ENCODE measurements at regions not wholly inside any gene's neighbourhood (a gene's known extent, or its start where the extent isn't known, plus 50 kb on each side); places are given as distances from the start of the nearest gene placed in this dataset.

DNA sequence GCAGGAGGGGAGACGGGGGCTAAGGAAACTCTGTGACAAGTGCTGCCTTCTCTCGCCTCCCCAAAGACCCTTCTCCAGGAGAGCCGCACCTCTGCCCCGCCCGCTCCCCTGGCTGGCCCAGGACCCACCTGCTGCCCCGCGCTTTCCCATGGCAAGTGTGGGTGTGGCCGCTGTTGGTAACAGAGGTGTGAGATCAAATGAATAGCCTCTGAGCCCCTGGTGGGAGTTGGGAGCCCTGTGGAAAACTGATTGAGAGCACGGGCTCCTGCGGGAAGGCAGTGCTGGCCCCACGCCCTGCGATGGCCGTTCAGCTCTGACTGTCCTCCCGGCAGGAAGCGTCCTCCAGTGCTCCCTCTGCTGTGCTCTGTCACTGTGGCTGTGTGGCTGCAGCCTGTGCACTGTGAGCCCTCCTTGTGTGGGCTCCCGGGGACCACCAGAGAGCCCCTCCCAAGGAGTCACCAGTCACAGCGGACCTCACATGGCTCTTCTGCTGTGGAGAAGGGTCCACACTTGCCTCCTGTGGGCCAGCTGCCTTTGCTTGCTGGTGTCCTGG lies 1275.9 kb downstream of the BRD1 start:
- DNase-seq = no peak

DNA sequence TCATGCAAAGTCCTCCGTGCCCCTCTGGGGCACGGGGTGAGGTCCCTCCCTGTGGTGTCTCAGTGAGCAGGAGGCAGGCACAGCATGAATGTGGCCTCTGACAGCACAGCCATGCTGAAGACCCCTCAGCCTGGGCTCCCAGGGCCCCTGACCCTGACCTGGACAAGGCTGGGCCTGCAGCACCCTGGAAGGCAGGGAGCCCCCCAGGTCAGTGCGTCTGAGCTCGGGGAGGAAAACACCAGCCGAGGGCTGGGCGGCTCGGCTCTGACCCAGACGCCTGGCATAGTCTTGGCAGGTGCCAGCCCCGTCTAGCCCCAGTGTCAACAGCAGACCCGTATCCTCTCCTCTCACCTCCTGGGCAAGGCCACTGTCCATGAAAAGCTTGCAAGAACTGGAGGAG lies 1276.6 kb downstream of the BRD1 start:
- no peak for DNase-seq

DNA sequence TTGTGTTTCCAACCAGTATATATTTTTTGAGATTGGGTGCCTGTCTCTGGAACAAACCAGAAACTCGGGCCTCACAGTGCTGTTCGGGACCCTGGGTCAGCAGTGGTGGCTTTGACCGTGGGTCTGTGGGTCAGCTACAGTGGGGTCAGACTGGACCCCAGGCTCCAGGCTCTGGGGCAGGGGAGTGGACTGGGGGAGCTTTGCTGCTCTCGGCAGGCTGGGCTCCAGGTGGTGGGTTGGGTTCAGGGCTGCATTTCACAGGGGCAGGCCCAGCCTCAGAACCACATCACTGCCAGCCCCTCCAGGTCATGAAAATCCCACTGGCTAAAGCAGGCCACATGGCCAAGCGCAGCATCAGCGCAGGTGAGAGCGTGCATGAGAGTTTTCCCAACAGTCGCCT lies 1279.3 kb downstream of the BRD1 start:
- no peak for DNase-seq

DNA sequence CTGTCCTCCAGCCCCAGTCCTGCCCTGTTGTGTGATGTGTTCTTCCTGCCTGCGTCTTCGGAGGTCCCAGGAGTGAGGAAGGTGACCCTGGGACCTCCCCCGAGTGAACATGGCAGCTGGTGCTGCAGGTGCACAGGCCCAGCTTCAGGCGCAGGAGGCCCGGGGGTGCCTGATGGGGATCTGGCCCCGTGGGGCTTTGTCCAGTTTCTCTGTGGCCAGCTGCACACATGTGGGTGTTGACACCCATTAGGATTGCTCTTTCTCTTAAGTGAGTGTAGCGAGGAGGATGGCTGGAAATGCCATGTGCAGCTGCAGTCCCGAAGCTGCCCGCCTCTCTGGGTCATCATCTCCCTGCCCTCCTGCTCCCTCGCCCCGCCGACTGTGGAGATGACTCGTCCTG lies 1279.7 kb downstream of the BRD1 start:
- DNase-seq = no peak

DNA sequence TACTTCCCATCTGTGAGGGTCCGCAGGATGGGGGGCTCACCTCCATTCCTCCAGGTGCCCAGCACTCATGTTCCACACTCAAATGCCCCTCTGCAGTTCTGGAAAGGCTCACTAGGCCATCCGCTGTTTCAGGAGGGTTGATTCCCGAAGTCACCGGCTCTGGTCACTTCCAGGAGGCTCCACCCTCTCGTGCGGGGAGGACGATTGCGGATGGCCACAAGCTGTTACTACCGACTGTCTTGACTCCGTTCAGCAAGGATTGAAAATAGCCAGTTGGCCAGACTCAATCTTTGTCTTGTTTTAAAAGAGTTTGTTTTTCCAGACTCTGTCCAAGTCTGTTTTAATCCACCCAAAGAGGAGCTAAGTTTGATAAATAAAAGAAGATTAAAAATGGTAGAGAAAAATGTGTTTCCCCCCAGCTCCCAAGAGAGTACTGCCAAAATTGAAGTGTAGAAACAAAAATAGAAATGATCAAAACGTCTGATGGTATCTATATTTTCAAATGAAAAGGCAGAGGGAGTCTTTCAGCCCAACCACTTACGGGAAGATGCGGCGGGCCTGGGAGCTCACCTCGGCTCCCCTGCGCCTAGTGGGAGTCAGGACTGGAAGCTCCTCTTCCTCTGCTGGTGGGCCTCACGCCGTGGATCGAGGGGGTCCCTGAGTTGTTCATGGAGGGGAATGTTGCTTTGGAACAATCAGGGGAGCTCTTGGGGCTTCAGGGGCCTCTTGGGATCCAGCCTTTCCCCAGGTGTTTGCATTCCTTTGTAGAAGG lies 1280.8 kb downstream of the BRD1 start:
- no peak for DNase-seq

DNA sequence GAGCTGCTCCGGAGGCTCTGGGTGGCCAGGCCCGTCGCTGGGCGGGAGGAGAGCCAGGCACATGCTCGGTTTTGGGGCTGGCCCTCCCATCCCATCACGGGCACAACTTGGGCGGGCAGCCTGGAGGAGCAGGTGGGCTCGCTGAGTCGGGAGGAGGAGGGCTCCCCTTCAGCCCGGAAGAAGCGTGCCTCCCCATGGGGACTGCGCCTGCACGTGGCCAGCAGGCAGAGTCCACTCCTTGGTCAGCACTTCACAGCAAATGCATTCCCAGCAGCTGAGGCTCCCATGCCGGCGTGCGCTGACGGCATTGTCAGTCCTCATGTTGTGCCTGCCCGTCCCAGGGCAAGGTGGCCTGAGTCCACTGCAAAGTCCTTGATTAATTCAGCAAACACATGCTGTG lies 1281.7 kb downstream of the BRD1 start:
- DNase-seq = no peak

DNA sequence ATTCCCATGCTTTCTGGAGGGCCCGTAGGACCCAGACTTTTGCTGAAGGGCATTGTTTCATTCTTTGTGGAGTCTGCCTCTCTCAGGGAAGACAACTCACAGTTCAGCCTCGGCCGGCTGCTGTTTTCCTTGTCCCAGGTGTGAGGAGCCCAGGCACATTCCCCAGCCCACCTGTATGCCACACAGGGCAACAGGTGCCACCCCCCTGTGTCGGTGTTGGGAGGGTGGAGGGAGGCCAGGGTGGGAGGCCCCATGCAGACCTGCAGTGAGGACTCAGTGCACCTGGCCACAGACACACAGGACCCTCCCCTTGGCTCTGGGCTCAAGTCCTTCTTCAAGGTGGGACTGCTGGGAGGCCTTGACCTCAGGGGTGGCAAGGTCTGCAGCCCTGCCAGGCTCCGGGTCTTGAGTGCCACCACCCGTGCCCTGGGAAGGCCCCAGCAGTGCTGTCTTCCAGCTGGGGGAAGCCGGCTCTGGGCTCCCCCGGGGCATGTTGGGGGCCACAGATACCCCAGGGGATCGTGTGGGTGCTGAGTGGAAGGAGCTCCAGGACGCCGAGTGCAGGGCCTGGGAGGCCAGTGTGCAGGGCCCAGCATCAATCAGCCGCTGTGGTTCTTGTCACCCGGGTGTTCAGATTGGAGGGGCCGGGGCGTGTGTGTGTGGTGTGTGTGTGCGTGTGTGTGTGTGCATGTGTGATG lies 1286.1 kb downstream of the BRD1 start:
- no peak for DNase-seq

DNA sequence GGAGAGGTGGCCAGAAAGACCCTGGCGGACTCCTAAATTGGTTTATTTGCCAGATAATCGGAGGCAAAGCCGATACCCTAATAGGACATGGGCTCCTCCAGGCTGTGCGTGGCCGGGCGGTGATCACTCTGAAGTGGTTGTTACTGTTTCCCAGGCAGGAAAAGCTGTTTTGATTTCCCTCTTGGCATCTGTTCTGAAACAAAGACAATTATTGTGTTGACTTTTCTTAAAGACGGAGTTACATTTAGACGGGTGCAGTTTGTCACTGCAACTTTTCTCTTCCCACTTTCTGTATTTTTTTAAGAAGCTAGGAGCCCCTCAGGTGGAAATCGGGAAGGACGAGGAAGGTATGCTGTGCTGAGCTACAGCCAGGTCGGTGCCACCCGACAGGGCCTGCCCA lies 1288.4 kb downstream of the BRD1 start:
- DNase-seq = no peak

DNA sequence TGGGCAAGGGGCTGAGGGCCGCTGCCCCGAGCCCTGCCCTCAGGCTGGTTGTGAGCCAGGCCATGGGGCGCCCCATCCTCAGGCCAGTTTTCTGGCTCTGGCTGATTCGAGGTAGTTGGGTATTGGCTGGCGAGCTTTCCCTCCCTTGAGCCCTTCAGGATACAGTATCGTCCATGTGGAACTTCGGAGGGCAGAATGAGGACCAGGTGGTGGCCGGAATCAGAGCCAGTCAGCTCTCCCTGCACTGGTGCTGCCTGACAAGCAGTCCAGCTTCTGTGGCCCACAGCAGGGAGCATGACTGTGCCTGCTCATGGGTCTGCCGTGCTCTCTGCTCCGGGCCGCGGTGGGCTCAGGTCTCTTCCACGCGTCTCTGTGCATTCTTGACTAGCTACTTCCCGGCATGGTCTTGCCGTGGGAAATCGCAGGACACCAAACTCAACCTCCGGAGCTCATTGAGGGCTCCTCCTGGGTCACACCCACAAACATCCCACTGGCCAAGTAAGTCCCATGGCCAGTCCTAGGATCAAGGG lies 1289.3 kb downstream of the BRD1 start:
- no peak for DNase-seq

DNA sequence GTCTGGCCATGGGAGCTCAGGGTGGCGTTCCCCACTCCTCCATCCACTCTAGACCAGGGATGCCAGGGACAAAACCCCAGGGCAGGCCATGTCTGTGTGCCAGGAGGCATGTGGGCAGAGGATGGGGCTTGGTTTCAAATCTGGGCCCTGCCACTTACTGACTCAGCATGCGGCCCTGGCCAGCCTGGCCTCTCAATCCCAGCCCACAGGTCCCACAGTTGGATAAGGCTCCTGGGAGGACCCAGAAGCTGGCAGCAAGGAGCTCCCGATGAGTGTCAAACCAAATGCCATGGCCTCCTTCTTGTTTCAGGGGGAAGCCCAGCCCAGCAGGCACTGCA lies 1290.4 kb downstream of the BRD1 start:
- no peak for DNase-seq

DNA sequence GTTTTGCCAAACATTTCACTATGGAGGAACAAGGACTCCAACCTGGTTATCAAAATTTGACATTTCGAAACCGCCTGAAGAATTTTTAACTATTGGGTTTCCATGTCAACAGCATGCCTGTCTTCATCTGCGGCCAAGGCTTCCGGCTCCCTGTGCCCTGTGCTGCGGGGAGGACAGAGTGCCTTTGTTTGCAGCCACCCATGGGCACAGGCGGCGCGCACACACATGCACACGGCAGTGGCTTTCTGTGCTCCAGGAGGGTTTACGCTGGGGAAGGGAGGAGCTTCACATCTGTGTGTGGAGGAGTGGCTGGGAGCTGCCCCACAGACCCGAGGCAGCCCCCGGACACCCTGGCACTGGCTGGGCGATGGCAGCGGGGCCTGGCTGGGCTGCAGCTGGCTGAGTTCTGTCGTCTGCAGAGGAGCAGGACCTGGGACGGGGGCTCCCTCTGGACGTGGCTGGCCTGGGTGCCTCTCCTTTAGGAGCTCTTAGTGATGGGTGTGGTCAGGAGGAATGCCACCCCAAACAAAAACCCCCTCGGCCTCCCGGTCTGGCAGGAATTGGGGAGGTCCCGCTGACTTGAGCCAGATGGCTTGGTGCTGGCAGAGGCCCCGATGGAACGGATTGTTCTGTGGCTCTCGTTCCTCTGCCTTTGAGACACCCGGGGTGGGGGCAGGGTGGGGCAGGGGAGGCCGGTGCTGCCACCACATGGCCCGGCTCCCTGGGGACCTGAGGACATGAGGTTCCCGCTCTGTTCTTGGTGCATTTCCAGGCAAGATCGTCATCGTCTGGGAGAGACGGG lies 1290.9 kb downstream of the BRD1 start:
- DNase-seq = no peak

DNA sequence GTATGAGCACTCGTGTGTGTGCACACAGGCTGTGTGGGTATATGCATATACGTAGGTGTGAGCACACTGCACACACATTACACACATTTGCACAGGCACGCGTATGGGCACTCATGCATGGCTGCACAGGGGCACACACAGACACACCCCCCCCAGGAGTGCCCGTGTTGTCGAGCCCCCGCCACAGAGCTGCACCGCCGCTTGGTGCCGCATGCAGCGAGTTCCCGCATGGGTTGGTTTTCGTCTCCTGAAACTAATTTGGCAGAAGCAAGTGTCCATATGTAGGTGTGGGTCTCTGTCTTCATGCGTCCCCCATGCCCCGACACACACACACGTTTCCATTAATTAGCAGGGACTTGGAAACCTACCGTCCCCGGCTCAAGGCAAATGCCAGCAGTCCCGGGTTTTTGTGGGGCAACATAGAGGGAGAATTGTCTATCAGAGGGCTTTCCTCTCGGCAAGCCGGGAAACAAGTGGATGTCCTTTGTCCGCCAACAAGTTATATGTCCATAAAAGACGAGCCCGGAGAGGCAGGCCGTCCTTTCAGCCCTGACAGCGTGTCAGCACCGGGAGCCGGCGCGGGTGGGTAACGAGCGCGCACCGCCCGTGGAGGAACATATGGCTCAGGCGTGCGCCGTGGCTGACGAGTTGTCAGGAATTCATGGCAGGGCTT lies 1291.7 kb downstream of the BRD1 start:
- no peak for DNase-seq

DNA sequence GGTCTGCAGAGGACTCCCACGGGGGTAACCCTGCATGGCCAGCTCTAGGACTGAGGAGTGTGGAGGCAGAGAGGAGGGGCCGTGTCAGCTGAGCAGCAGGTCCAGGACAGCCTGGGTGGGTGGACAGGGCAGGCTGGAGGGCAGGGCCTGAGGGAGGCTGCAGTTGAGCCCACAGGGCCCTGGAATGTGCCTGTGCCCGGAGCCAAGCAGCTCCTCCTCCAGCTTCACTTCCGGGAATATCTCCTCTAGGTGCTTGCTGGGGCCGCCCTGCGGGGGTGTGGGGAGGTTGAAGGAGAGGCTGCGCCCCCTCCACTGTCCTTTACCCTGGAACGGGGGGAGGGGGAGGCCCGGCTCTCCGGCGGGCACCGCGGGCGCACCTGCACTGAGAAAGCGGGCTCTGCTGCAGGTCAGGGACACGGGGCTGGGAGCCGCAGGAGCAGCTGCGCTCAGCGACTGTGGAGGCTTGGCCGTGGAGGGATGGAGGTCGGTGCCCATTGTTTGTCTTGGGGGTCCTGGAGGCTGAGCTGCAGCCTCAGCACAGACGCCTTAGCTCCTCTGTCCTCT lies 1293.2 kb downstream of the BRD1 start:
- DNase-seq = no peak

DNA sequence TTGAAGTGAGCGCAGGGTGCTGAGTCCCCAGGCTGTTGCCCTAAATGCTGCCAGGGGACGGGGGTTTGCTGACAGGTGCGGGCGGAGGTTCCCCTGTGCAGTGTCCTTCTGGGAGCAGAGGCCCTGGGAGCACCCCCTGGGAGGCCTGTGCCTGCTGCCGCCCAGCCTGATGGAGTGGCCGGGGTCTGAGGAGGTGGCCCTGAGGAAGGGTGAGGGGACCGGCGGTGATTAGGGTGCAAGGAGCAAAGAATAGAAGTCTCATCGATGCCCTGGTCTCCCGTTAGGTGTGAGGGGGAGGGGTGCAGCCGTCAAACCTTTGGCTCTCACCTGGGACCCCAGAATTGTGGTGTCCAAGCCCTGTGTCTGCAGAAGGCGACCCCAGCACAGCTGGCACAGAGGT lies 1294.7 kb downstream of the BRD1 start:
- DNase-seq = no peak

DNA sequence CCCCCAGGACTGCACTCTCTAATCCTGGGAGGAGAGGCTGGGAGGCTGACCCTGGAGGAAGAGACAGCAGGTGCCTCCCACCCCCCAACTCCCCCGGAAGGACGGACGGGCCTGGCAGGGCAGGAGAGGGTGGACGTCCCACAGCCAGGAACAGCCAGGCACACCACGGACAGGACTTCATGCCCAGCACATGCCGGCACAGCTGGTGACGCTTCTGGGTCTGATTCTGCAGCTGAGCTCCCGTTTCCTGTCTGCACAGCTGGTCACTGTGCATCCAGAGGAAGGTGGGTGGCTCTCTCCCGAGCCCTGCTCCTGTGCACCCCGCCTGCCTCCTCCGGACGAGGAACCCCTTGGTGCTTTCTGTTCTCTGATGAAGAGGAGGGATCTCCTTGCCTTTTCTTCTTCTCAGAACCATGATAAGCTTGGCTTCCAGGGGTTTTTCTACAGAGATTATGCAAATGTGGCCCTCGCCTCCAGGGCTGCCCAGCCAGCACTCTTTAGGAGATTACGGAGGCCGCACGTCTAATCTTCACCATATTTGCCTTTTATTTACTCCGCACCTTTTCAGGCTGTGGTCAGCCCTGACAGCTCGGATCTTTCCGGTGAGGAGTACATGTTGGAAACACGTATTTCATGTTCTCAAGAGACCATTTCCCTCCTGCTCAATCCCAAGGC lies 1295.8 kb downstream of the BRD1 start:
- no peak for DNase-seq

DNA sequence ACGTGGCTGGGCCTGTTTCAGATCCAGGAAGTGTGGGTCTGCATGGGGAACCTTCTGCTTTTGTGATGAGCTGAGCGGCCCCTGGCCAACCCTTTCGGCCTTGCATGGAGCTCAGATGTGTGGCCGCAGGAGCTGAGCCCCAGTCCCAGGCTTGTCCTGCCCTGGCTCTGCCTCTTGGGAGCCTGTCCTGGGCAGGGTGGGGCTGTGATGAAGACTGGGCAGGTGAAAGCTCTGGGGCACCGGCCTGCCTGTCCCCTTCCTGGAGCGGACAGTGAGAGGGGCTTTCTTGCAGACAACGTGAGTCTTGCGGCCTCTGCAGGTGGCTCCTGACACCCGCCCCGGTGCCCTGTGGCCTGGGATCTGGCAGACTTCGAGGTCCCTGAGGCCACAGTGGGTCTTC lies 1296.6 kb downstream of the BRD1 start:
- no peak for DNase-seq

DNA sequence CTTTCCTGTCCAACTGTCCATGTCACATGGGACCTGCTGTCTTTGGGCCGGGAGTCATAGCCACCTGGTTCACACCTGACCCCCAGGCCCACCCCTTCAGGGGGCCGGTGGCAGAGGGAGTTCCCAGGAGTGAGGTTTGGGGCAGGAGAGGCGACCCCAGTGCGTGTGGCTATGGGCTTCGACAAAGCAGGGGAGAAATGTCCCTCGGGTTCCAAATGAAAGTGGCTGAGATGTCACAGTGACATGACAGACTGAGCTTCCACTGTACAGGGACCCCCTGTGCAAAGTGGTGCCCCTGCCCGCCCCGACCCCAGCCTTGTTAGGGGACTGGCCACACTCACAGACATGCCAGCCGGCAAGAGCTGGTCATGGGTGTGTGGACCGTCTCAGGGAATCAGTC lies 1297.0 kb downstream of the BRD1 start:
- no peak for DNase-seq

DNA sequence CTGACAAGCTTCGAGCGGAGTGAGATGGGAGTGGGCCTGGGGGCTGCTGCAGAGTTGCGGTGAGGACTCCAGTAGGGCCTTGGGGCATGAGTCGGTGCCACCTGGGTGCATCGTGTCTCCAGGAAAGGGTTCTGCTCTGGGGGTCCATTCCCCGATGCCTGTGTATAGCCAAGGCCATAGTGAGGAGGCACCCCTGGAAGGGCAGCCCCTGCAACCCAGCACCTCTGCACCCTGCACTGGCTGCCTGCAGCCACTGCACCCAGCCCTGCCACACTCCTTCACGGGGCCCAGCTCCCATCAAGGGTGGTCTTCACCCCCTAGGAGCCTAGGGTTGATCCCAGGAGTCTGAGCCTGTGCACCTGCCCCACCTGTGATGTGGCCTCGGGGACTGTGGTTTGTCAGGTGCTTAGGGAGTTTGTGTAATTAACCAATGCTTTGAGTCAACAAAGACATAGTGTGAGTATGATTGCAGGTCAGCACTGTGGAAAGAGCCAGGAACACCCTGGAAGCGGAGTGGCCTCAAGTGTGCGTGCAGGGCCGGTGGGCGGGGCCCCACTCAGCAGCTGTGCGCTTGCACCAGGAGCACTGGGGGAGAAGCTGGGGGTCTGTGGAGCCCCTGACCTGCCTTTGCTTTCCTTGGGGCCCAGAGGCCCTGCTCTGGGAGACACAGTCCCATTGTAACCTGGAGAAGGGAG lies 1299.3 kb downstream of the BRD1 start:
- DNase-seq = no peak

DNA sequence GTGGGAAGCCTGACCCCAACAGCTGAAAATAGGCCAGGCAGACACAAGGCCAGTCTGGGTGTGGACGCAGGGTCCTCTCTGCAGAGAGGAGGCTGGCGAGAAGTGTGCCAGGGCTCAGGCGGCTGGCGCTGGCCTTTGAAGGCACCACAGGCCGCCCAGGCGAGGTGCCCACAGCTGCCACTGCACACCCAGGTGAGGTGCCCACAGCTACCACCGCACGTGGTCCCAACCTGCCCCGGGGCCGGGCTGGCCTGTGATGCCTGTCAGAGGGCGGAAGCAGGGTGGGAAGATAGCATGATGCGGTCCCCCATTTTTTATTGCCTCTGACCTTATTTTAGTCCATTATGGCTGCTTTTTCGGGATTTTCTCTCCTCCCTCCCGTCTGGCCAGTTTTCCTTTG lies 1303.9 kb downstream of the BRD1 start:
- DNase-seq = no peak

DNA sequence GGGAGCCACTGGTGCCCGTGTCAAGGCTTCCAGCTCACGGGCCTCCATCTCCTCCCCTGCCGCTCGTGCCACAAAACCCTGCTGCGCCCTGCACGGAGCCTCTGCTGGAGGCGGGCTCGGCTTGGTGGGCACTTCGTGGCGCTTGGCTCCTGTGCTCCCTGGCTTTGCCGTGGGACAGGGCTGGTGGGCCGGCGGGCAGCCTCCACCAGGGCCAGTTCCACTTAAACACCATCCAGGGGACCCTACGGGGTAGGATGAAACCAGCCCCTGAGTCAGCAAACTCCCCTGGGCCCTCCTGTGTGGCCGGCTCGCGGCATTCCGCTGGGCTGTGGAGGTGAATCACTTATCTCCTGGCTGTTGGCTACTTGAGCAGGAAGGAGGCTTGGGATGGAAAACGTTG lies 1304.6 kb downstream of the BRD1 start:
- no peak for DNase-seq

DNA sequence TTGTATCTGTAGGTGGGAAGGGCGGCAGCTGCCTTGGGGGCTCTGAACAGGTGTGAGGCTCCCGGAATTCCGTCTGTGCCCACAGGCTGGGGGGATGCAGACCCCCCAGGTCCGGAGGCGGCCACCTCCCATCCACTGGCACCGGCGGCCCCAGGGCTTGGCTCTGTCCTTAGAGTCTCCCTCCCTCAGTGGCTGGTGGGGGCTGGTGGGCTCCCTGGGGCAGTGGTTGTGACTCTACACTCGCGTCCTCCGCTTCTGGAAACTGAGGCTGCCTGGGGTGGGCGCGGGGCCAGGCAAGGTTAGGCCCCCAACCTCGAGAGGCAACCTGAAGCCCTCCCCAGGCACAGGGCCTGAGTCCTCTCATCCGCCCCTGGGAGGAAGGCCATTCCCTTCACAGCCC lies 1305.4 kb downstream of the BRD1 start:
- DNase-seq = no peak
